ENCODE measurements at regions not wholly inside any gene's neighbourhood (a gene's known extent, or its start where the extent isn't known, plus 50 kb on each side); places are given as distances from the start of the nearest gene placed in this dataset.
"Not testable (repeated sequence)": the region's sequence is repeated elsewhere in the genome, so short reads cannot be mapped to it uniquely, and the experiment has no call there.

DNA sequence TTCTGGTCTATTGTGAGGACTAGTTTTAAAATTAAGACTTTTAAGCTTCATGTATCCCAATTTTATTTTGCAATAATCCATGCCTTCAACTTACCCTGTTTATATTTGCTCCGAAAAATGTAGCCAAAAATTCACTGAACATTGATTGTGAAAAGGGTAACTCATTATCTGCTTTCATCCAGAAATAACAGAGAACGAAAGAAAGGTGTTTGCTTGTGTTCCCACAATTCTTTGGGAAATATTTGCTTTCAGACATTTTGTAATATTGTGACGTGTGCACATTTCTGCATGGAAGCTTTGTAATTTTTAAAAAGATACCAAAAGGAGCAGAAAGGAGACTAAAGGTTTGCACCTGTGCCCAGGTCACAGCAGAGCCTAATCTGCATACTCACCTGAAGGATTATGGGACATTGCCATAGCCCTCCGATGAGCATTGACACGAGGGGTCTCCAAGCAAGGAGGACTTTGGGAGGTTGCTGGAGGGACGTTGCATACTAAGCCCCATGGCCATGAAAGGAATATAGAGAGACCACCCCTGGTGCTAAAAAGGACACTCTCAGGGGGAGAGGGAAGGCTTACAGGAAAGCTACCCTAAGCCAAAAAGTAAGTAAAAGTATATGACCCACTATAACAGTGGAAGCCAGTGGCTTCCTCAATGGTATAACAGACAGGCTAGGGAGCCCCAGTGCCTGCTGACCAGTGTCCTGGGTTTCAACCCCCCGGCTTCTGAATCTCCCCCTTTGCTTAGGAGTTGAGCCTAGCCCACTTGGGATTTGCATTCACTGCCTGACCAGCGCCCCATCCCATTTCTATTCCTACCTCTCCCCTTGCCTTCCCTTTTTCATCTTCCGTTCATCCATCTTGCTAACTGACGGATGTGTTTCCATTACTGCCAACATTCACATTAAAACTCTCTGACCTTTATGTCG is 148.6 kb upstream of the ZC3H12A start:
- DNase-seq, result no peak

DNA sequence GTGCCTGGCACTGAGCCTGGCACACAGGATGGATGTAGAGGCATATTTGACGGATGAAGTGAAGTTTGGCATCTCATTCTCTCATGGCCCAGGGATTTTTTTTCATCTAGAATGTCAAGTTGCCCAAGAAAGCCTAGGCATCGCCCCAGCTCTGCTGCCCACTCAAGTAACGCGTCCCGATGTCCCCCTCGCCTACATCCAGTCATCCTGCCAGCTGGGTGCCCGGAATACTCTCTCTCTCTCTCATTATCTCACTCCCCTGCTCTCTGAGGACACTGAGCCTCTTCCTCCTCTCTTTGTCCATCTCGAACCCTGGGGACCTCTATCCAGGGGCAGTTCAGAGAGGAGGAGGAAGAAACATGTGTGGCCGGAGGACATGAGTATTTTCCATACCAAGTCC is 142.3 kb upstream of the ZC3H12A start:
- DNase-seq, result no peak

DNA sequence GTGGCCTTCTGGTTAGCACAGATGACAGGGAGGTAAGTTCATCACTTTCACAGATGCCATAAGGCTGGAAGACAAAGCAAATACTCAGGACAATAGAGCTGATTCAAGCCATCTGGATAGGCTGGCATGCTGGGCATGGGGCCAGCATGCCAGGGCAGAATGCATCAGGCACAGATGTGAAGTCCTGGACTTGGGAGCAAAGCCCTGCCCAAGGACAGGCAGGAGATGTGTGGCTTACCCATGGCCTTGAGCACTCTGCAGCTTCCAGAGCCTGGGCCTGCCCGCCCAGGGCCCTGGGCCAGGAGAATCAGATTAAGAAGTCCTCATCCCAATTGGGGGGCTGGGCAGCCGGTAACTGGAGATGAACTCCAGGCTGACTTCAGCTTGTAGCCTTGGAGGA is 135.7 kb upstream of the ZC3H12A start:
- DNase-seq, result no peak

DNA sequence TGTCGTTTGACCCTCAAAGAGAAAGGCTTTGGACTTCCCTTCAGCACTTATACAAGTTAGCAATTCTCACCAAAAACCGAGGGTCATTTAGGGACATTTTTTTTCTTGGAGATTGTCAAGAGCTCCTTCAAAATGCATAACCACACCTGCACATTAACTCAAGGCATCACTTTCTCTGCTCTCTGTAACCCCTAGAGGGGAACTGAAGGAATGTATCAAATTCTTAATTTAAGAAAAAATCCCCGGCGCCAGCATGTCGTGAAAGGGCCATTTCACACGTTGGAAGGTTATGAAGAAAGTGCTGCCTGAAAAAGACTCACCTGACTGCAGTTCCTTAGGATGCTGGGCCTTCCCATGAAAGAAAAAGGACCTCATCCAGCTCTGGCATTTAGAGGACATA is 131.6 kb upstream of the ZC3H12A start:
- DNase-seq, result no peak

DNA sequence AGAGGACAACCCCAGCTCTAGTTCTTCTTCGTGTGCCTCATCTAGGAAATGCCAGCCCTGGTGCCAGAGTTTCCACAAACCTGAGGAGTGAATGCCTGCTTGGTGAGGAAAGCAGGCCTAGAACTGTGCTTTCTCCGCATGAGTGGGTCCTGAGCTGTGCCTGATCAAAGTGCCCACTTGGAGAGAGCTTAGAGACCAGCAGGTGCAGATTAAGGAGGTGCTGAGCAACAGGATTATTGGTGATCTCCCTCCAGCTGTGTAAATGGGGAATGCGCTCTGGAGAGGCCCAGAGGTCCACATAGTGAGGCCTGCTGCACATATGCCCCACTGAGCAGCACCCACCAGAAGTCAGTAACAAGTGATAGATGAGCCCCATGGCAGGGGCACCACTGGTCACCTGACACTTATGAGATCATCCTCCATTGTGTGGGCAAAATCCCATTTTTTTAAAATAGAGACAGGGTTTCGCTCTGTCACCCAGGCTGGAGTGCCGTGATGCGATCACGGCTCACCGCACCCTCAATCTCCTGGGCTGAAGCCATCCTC is 127.2 kb upstream of the ZC3H12A start:
- DNase-seq, result no peak

DNA sequence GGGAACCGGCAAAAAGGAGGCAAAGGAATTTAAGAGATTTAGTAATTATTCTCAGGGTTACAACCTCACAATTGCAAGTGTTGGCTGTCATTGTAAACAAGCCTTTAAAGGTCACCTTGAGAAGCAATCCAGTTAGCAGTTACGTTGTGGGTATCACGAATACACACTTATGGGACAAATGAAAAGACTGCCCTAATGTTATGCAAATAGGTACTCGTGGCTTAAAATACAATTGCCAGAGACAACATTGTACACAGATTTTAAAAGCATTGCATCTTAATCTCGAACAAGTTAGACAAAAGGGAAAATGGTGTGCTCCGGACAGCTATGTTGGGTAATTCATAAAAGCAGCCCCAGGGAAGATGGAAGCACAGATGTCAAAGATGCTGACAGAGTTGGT is 120.5 kb upstream of the ZC3H12A start:
- DNase-seq, result no peak

DNA sequence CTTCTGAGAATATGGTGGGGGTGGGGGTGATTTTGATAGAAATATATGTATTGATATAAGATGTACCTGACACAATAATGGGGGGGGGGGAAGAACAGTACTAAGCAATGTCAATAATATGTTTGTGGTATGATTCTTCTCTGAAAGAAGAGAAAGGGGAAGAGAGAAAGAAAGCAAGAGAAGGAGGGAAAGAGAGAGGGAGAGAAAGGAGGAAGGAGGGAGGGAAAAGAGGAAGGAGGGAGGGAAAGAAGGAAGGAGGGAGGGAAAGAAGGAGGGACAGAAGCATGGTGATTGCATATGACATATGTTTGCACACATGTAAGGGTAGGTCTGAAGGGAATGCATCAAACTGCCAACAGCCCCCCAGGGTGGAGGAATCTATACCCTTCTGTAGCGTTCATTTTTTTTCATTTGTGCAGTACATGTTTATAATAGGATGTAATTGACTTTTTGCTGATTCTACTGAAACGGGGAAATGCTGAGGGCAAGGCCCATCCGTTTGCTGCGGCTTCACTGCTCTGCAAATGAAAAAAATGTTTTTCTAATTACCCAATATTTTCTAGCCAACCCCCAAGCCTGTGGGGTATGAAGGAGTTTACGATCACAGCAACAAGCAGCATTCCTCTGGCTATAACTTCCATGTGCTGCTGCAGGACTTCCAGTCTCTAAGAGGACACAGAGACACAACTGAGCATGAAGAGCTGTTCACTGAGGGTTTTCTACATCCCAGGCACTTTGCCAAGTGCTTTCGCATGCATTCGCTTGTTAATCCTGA is 119.3 kb upstream of the ZC3H12A start:
- DNase-seq, result no peak

DNA sequence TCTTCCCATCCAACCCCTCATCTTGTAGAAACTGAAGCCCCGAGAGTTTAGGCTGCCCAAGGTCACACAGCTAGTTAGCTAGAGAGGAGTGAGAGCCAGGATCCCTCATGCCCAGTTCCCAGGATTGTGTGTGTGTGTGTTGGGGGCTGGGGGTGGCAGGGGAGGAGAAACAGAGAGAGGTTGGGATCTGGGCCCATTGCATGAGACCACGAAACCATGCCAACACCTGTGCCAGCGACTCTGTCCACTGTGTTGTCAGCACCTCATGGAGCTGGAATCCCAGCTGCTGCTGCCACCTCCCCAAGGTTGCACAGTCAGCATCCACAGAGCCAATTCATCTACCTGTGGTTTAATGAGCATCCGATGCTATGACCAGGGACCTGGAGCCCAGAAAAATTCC is 115.4 kb upstream of the ZC3H12A start:
- no peak for DNase-seq

DNA sequence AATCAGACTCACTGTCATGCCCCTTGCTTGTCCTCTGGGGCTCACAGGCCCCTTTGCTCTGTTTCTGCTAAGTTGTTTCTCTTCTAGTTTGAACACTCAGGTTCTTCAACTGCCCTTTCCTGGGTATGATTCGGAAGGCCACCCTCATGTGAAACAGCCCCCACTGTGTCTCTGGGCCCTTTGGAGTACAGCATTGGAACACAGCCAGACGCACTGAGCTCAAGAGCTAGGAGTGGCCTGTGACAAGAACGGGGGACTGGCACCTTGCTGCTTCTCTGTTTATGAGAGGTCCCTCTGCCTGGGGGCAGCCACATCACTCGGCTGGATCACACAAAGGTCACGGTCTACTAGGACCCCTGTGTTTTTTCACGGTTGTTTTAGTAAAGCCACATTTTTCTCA is 114.4 kb upstream of the ZC3H12A start:
- DNase-seq, result no peak

DNA sequence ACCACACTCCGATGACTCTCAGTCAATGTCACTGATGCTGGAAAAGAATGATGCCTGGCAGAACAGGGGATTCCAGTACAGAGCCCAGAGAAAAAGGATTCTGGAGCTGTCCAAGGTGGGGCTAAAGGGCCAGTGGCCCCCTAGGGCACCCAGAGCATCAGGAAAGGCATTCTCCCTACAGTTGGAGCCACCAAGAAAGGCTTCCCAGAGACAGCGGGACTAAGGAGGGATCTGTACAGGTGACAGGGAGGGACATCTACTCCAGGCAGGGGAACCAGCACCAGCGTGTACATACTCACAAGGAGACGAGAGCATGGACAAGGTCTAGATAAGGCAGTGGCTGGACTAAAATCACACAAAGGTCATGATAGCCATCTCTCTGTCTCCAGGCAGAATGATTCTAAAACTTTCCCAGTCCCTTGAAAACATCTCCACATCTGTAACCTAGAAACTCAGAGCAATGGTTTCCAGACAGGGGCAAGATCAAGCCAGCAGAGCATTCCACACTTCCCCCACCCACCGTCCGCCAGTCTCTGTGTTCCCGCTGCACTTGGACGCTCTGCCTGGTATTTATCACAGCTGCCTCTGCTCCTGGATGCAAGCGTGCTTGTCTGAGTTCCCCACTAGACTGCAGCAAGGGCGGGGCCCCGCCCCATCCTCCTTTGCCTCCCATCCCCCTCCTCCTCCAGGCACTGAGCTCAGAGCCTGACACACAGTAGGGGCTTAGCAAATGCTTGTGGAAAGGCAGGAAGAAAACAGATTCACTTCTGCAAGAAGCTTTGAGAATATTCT is 111.6 kb upstream of the ZC3H12A start:
- no peak for DNase-seq

DNA sequence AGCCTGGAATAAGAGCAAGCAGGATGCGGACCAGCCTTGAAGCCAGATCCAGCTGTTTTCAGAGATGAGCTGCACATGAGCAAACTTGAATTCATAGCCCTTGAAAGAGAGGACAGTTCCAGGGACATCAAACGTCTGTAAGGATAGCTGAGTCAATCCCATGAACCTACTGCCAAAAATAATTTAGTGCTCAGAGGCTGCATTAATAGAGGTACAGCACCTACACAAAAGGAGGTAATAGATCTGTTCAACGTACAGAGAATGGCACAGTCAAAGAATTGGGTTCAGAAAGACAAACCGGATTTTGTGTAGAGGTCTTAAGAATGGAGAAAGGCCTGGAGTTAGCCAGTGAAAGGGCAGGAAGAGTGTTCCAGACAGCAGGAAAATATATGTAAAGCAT is 110.8 kb upstream of the ZC3H12A start:
- no peak for DNase-seq

DNA sequence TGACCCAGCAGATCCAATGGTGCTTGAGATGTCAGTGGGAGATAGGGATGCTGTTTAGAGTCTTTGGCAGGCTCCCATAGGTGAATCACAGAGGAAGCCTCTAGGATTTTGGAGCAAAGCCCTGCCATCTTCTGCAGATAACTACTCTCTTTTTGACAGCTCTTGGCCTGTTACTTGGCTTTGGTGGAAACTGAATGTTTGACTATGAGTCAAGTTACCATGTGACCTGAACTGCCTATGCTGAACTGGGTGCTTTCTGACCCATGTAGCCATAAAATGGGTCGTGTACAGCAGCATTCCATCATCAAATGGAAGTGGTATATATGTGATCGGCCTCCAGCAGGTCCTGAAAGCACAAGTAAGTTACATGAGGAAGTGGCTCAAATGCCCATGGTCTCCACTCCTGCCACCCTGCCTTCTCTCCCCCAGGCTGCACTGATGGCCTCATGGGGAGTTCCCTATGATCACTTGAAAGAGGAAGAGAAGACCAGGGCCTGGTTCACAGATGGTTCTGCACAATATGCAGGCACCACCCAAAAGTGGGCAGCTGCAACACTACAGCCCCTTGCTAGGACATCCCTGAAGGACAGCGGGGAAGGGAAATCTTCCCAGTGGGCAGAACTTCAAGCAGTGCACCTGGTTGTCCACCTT is 105.6 kb upstream of the ZC3H12A start:
- DNase-seq, result not testable (repeated sequence)

DNA sequence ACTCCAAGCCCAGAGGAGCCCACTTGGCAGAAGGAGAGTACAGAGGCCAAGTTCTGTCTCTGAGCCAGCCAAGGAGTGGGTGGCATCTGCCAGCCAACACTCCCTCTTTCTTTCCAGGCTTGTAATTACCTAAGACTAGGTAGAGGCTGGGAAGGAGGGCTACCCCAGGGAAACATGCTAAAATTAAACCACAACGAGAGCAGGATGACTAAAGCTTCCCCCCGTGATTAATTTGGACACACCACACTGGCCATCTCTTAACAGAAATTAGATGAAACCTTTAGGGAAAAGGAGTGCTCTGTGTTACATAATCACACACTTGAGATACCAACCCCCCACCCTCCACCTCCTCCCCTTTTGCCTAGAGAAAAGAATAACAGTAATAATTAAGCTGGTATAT is 102.1 kb upstream of the ZC3H12A start:
- DNase-seq, result no peak

DNA sequence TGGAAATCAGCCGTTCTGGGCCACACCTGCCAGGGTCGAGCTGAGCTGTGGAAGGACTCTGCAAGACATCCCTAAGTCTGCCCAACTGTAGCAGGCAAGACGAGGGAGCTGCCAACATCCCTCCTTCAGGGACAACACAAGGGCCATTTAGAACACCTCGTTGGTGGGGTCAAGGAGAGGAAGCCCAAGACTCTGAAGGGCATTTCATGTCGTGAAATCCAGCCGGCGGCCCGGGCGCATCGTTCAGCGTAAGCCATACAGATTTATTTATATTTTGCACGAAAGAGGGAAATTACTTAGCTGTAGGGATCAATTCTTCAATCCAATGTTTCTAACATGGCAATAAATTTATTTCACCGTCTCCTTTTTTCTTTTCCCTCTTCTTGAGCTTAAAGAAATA is 101.7 kb upstream of the ZC3H12A start:
- DNase-seq, result no peak

DNA sequence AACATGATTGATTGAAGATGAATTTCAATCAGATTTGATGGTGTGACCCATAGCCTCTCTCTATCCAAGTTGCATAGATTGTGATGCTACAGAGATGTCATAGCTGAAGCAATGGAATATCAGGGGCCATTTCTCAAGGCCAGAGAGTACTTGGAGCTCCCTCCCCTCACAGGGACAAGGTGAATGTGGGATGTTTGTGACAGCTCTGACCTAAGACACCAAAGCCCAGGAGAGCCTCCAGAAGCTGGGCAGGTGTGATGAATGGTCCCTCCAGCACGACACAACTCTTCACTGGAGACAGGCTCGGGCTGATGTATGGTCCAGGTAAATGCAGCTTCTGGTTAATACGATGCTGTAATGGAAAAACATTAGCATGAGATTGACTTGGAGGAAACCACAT is 101.0 kb upstream of the ZC3H12A start:
- no peak for DNase-seq

DNA sequence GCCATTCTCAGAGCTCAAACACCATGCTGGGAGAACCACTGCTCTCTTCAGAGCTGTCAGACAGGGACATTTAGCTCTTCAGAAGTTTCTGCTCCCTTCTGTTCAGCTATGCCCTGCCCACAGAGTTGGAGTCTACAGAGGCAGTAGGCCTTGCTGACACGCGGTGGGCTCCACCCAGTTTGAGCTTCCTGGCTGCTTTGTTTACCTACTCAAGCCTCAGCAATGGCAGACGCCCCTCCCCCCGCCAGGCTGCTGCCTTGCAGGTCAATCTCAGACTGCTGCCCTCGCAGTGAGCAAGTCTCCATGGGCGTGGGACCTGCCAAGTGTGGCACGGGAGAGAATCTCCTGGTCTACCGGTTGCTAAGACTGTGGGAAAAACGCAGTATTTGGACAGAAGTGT is 93.8 kb upstream of the ZC3H12A start:
- DNase-seq, result not testable (repeated sequence)

DNA sequence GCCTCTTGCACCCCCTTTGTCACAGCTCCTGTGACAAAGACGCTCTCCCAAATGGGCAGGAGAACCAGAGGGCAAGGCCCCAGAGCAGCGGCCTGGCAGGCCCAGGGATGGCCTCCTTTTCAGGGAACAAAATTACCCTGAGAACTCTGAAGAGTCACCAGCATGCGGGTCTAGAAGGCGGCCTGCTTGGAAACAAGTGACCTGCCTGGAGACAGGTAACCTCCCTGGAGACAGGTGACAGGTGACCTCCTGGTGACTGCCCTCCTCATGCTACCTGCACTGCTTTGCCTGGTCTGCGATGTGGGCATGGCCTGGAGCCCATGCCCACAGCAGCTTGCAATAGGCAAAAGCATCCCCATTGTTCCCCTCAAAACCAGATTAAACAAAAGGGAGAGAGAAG is 86.5 kb upstream of the ZC3H12A start:
- DNase-seq, result no peak

DNA sequence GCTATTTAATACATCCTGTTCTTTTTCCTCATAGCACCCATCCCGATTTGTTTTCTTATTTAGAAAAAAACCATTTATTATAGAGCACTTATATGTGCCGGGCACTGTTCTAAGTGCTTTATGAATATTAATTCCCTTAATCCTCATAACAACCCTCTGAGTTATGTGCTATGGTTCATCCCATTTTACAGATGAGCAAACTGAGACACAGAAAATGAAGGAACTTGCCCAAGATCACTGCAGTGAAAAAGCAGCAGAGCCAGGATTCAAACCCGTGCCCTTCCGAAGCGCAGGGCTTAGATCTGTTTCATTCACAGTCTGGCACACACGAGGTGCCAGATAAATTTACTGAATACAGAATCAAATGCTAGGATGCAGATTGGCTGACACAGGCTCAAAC is 85.1 kb upstream of the ZC3H12A start:
- DNase-seq, result no peak

DNA sequence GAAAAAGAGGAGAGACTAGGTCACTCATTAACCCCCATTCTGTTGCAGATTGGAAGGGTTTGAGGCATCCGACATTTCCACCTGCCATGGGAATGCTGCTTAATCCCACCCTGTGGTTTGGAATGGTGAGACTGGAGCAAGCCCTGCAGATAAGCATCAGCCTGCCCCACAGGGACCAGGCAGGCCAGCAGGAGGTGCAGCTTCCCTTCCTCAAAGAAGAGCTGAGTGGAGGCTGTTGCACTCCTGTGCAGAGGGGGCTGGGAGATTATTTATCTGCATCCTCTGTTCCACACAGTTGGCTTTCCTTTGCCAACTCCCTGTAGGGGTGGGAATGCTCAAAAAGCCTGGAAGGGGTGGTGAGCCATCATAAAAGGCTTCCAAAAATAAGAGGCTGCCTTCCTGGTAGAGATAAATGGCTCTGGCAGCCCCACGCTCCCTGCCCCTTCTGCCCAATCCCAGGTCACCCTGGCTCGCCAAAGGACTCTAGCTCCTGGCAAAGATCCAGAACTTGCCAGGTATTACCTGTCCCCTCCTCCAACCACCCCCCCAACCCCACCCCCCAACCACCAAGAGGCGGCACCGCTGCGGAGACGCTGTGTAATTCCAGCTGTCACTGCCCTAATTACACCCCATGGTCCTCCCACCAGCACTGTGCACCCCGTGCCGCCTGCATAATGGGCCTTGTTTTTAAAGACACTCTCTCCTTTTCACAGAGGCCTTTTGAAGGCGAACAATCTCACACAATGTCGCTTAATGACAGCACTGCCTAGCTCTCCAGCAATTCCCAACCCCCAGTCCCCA is 83.0 kb upstream of the ZC3H12A start:
- peak; percentile 94 for DNase-seq

DNA sequence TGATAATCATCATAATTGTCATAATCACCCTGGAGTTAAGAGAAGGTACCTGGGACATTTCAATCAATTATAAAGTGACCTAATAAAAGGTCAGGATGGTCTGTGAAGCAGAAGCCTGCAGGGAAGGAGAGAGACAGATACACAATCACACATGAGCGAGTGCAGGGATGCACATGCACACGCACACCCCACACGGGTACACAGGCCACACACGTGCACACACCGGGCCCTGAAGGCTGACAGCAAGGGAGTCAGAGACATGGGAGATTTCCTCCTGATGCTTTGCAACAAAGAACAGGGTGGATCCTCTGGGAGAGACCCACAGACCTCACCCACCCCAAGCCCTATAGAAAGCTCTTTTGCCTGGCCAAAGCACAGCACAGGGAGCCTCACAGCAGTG is 82.3 kb upstream of the ZC3H12A start:
- no peak for DNase-seq
